BLaER1 (cell line): ENCODE measurements at regions not wholly inside any gene's neighbourhood (a gene's known extent, or its start where the extent isn't known, plus 50 kb on each side); places are given as distances from the start of the nearest gene placed in this dataset.

Experiments used
- H3K27ac ChIP-seq: shearing (Covaris generic); formaldehyde crosslinking; 2 replicates; pipeline ENCODE4 v1.8.1; 2022
- H3K27me3 ChIP-seq: shearing (Covaris generic); formaldehyde crosslinking; 2 replicates; pipeline ENCODE4 v1.8.1; 2022
- H3K36me3 ChIP-seq: shearing (Covaris generic); formaldehyde crosslinking; 2 replicates; pipeline ENCODE4 v1.8.1; 2022
- H3K4me1 ChIP-seq: shearing (Covaris generic); formaldehyde crosslinking; 2 replicates; pipeline ENCODE4 v1.8.1; 2022
- H3K4me2 ChIP-seq: shearing (Covaris generic); formaldehyde crosslinking; 2 replicates; pipeline ENCODE4 v1.8.1; 2022
- H3K4me3 ChIP-seq: shearing (Covaris generic); formaldehyde crosslinking; 2 replicates; pipeline ENCODE4 v1.8.1; 2022
- H3K9ac ChIP-seq: shearing (Covaris generic); formaldehyde crosslinking; 2 replicates; pipeline ENCODE4 v1.8.1; 2022
- H3K9me3 ChIP-seq: shearing (Covaris generic); formaldehyde crosslinking; 2 replicates; pipeline ENCODE4 v1.8.1; 2022
- H4K20me1 ChIP-seq: shearing (Covaris generic); formaldehyde crosslinking; 2 replicates; pipeline ENCODE4 v1.8.1; 2022
- Cebpa-rat ChIP-seq: shearing (Covaris generic); IDR thresholded peaks from 2 replicates; pipeline ENCODE4 v1.8.1; 2022

GRCh38 chr10:78964274-78964951 is 104.4 kb upstream of the ZMIZ1 start:
- Histone ChIP-seq H4K20me1 (peaks cover 63% of the 10 kb centered on the region), H3K36me3 (no peaks in the 10 kb centered on the region), H3K4me2 (no peak overlapping the region), H3K4me1 (peaks cover 35% of the 10 kb centered on the region), H3K27me3 (peaks cover 33% of the 10 kb centered on the region), H3K4me3 (no peak overlapping the region), H3K9ac (no peak overlapping the region), H3K9me3 (no peaks in the 10 kb centered on the region), H3K27ac (no peak overlapping the region)
- no peak for TF ChIP-seq Cebpa-rat

GRCh38 chr10:78964952-78965633 is 103.7 kb upstream of the ZMIZ1 start:
- Histone ChIP-seq H3K4me3 (no peak overlapping the region), H3K4me2 (0 out of 2 replicates have a peak overlapping the region, but pooled peaks have one; percentile 14), H3K27me3 (peaks cover 28% of the 10 kb centered on the region), H3K4me1 (peaks cover 41% of the 10 kb centered on the region), H3K9me3 (no peaks in the 10 kb centered on the region), H4K20me1 (peaks cover 58% of the 10 kb centered on the region; the same call in 1 of the 2 replicates), H3K36me3 (no peaks in the 10 kb centered on the region), H3K9ac (no peak overlapping the region), H3K27ac (no peak overlapping the region)
- no peak for TF ChIP-seq Cebpa-rat

- Histone ChIP-seq H3K36me3 (no peaks in the 10 kb centered on the region), H3K9me3 (no peaks in the 10 kb centered on the region), H3K4me2 (peak overlapping the region; percentile 79), H3K27ac (no peak overlapping the region), H3K4me3 (no peak overlapping the region), H3K9ac (no peak overlapping the region), H4K20me1 (peaks cover 47% of the 10 kb centered on the region; the same call in 1 of the 2 replicates), H3K4me1 (peaks cover 47% of the 10 kb centered on the region), H3K27me3 (peaks cover 26% of the 10 kb centered on the region)
- TF ChIP-seq Cebpa-rat: no peak
Measured at GRCh38 chr10:78966182-78966787, 102.5 kb upstream of the ZMIZ1 start.

- Histone ChIP-seq H3K9me3 (no peaks in the 10 kb centered on the region), H4K20me1 (peaks cover 43% of the 10 kb centered on the region; the same call in 1 of the 2 replicates), H3K4me3 (no peak overlapping the region), H3K4me1 (peaks cover 47% of the 10 kb centered on the region), H3K36me3 (no peaks in the 10 kb centered on the region), H3K27ac (no peak overlapping the region), H3K27me3 (peaks cover 25% of the 10 kb centered on the region), H3K4me2 (peak overlapping the region; percentile 79), H3K9ac (no peak overlapping the region)
- no peak for TF ChIP-seq Cebpa-rat
Measured at GRCh38 chr10:78966844-78967488, 101.8 kb upstream of the ZMIZ1 start.

DNA sequence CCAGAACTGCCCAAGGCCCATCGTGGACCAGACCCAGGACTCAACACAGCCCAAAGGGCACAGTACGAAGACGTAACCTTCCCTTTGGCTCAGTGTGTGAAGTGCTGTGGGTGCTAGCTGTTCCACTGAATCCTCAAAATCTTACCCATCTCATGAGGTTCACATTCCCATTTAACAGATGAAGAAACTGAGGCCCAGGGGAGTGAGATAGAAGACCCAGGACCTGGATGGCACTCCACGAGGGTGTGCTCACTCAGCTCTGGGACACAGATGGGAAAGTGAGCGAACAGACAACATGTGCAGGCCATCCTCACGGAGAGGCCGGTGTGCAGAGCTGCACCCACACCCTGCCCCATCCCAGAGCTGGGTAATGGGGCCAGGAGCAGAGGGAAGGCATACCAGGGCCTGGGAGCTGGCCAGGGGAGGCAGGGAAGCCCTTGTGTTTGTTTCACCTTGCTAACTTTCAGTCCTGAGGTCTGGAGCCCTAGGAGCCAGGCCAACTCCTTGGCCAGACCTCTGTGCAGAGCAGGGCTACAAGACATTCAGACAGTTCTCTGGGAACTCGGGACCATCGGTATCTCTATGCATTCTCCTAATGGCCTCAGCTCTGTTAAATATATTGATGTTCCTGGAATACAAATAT is 100.3 kb upstream of the ZMIZ1 start:
- no peak for TF ChIP-seq Cebpa-rat
- Histone ChIP-seq H3K9ac (no peak overlapping the region), H4K20me1 (peaks cover 28% of the 10 kb centered on the region; the same call in 1 of the 2 replicates), H3K4me1 (peaks cover 58% of the 10 kb centered on the region), H3K4me2 (peak overlapping the region; percentile 79; the same call in 1 of the 2 replicates), H3K4me3 (no peak overlapping the region), H3K27ac (no peak overlapping the region), H3K36me3 (no peaks in the 10 kb centered on the region), H3K27me3 (peaks cover 15% of the 10 kb centered on the region), H3K9me3 (no peaks in the 10 kb centered on the region)

GRCh38 chr10:78968943-78969342 is 99.8 kb upstream of the ZMIZ1 start:
- peaks cover 11% of the 10 kb centered on the region for H3K27me3 ChIP-seq
- H3K4me3 ChIP-seq: no peak overlapping the region
- H3K9me3 ChIP-seq: no peaks in the 10 kb centered on the region
- TF ChIP-seq Cebpa-rat: no peak
- no peak overlapping the region for H3K27ac ChIP-seq
- no peaks in the 10 kb centered on the region for H3K36me3 ChIP-seq
- H4K20me1 ChIP-seq: peaks cover 23% of the 10 kb centered on the region; the same call in 1 of the 2 replicates
- peaks cover 59% of the 10 kb centered on the region for H3K4me1 ChIP-seq
- no peak overlapping the region for H3K9ac ChIP-seq
- H3K4me2 ChIP-seq: peak overlapping the region; percentile 68

- Histone ChIP-seq H3K4me2 (peak overlapping the region; percentile 68), H4K20me1 (peaks cover 17% of the 10 kb centered on the region; the same call in 1 of the 2 replicates), H3K4me1 (peaks cover 66% of the 10 kb centered on the region), H3K27me3 (peaks cover 3% of the 10 kb centered on the region; the same call in 1 of the 2 replicates), H3K27ac (no peak overlapping the region), H3K9me3 (no peaks in the 10 kb centered on the region), H3K36me3 (no peaks in the 10 kb centered on the region), H3K4me3 (no peak overlapping the region), H3K9ac (no peak overlapping the region)
- TF ChIP-seq Cebpa-rat: no peak
Measured at GRCh38 chr10:78969719-78970118, 99.0 kb upstream of the ZMIZ1 start.

DNA sequence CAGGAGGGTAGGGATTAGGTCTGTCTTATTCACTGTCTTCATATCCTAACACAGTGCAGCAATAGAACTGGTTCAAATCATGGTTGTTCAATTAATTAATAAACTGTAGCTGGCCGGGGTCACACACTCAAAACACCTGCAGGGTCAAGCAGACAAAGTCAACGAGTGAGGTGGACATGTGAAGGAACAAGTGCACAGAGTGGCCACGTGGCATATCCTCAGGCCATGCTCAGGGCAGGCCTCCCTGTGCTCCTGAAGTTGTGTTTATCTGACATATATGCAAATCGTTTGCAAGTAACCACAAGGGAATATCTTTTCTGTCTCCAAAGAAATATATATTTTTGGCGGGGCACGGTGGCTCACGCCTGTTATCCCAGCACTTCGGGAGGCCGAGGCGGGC is 98.5 kb upstream of the ZMIZ1 start:
- Histone ChIP-seq H3K4me2 (peak overlapping the region; percentile 68), H4K20me1 (peaks cover 12% of the 10 kb centered on the region; the same call in 1 of the 2 replicates), H3K36me3 (no peaks in the 10 kb centered on the region), H3K9ac (no peak overlapping the region), H3K27ac (no peak overlapping the region), H3K4me3 (no peak overlapping the region), H3K27me3 (no peaks in the 10 kb centered on the region), H3K4me1 (peaks cover 71% of the 10 kb centered on the region), H3K9me3 (no peaks in the 10 kb centered on the region)
- TF ChIP-seq Cebpa-rat: no peak

GRCh38 chr10:78971094-78971682 is 97.6 kb upstream of the ZMIZ1 start:
- Histone ChIP-seq H3K4me1 (peaks cover 78% of the 10 kb centered on the region), H3K4me2 (no peak overlapping the region), H3K27ac (no peak overlapping the region)

More at GRCh38 chr10:78971094-78971682, 97.6 kb upstream of the ZMIZ1 start:
- Histone ChIP-seq H3K4me3 (no peak overlapping the region), H3K9ac (no peak overlapping the region), H3K9me3 (no peaks in the 10 kb centered on the region), H3K36me3 (no peaks in the 10 kb centered on the region), H3K27me3 (peaks cover 3% of the 10 kb centered on the region; the same call in 1 of the 2 replicates), H4K20me1 (peaks cover 7% of the 10 kb centered on the region; the same call in 1 of the 2 replicates)
- TF ChIP-seq Cebpa-rat: no peak
